PFSK-1 (cell line): ENCODE measurements at regions not wholly inside any gene's neighbourhood (a gene's known extent, or its start where the extent isn't known, plus 50 kb on each side); places are given as distances from the start of the nearest gene placed in this dataset.

Experiments
- FOXP2 ChIP-seq: optimal IDR thresholded peaks from 2 replicates; pipeline ENCODE3; 2011; ENCODE audit warnings: borderline replicate concordance, control low read depth, inconsistent platforms; ENCODE audit not compliant: insufficient read depth; ENCODE audit errors: extremely low read length, extremely low read depth
- POLR2AphosphoS5 ChIP-seq: IDR thresholded peaks from 2 replicates; pipeline ENCODE4 v1.6.1; 2012; ENCODE audit warnings: low read depth, mild to moderate bottlenecking, control low read depth, low read length, moderate library complexity
- REST ChIP-seq, 2 experiments: IDR thresholded peaks; 2 replicates each; pipeline versions ENCODE4 v1.6.1 to v1.8.0; 2011 to 2012; ENCODE audit warnings: low read depth in 2 of 2, low read length in 2 of 2, control low read depth in 1 of 2, inconsistent platforms in 1 of 2, mild to moderate bottlenecking in 1 of 2, moderate library complexity in 1 of 2; ENCODE audit not compliant: insufficient read depth in 1 of 2
- SIN3A ChIP-seq: IDR thresholded peaks from 2 replicates; pipeline ENCODE4 v1.6.1; 2012; ENCODE audit warnings: mild to moderate bottlenecking, low read length, moderate library complexity, borderline replicate concordance; ENCODE audit not compliant: insufficient read depth
- TAF1 ChIP-seq: IDR thresholded peaks from 2 replicates; pipeline ENCODE4 v1.6.1; 2012; ENCODE audit warnings: low read length, control low read depth, borderline replicate concordance; ENCODE audit not compliant: insufficient read depth

GRCh38 chr18:28409811-28410210 is 232.9 kb upstream of the CDH2 start:
- TF ChIP-seq POLR2AphosphoS5 (no peak), FOXP2 (no peak), SIN3A (no peak), REST (IDR thresholded peaks at IDR 0.05; ENCODE audit: insufficient read depth in 1 of 2, low read depth in 2 of 2, low read length in 2 of 2) (no peak), TAF1 (no peak)

- no peak for TF ChIP-seq SIN3A
- TF ChIP-seq REST (IDR thresholded peaks at IDR 0.05; ENCODE audit: insufficient read depth in 1 of 2, low read depth in 2 of 2, low read length in 2 of 2), result no peak
- TF ChIP-seq POLR2AphosphoS5, result no peak
- no peak for TF ChIP-seq TAF1
- TF ChIP-seq FOXP2, result no peak
These were observed 231.6 kb upstream of the CDH2 start for GRCh38 chr18:28408528-28408927.

GRCh38 chr18:28407681-28408080 is 230.8 kb upstream of the CDH2 start:
- TF ChIP-seq REST (IDR thresholded peaks at IDR 0.05; ENCODE audit: insufficient read depth in 1 of 2, low read depth in 2 of 2, low read length in 2 of 2) (no peak), POLR2AphosphoS5 (no peak), FOXP2 (no peak), SIN3A (no peak)

GRCh38 chr18:28406533-28406932 is 229.6 kb upstream of the CDH2 start:
- TF ChIP-seq FOXP2 (no peak), POLR2AphosphoS5 (no peak), SIN3A (no peak)

GRCh38 chr18:28404694-28405093 is 227.8 kb upstream of the CDH2 start:
- TF ChIP-seq FOXP2 (no peak), SIN3A (no peak), TAF1 (no peak), REST (IDR thresholded peaks at IDR 0.05; ENCODE audit: insufficient read depth in 1 of 2, low read depth in 2 of 2, low read length in 2 of 2) (no peak), POLR2AphosphoS5 (no peak)
